Ishikawa (cell line): ENCODE measurements at regions not wholly inside any gene's neighbourhood (a gene's known extent, or its start where the extent isn't known, plus 50 kb on each side); places are given as distances from the start of the nearest gene placed in this dataset.

Source experiments
- CEBPB ChIP-seq: IDR thresholded peaks from 2 replicates; pipeline ENCODE4 v1.6.1; 2012
- CREB1 ChIP-seq: IDR thresholded peaks from 2 replicates; pipeline ENCODE4 v1.6.1; 2012; ENCODE audit warnings: low read depth
- EGR1 ChIP-seq: IDR thresholded peaks from 2 replicates; pipeline ENCODE4 v1.6.1; 2012
- EP300 ChIP-seq: IDR thresholded peaks from 2 replicates; pipeline ENCODE4 v1.6.1; 2012; ENCODE audit warnings: borderline replicate concordance
- FOXM1 ChIP-seq: IDR thresholded peaks from 2 replicates; pipeline ENCODE4 v1.6.1; 2012; ENCODE audit warnings: low read depth, borderline replicate concordance
- MAX ChIP-seq: IDR thresholded peaks from 2 replicates; pipeline ENCODE4 v1.6.1; 2012
- NFIC ChIP-seq: IDR thresholded peaks from 2 replicates; pipeline ENCODE4 v1.6.1; 2012
- RAD21 ChIP-seq: IDR thresholded peaks from 2 replicates; pipeline ENCODE4 v1.6.1; 2012; ENCODE audit warnings: low read depth
- REST ChIP-seq: IDR thresholded peaks from 2 replicates; pipeline ENCODE4 v1.6.1; 2012; ENCODE audit warnings: low read depth, mild to moderate bottlenecking
- TAF1 ChIP-seq: IDR thresholded peaks from 2 replicates; pipeline ENCODE4 v1.6.1; 2012; ENCODE audit warnings: low read depth, mild to moderate bottlenecking
- TCF12 ChIP-seq: IDR thresholded peaks from 2 replicates; pipeline ENCODE4 v1.6.1; 2012; ENCODE audit warnings: low read depth
- TEAD4 ChIP-seq: IDR thresholded peaks from 2 replicates; pipeline ENCODE4 v1.6.1; 2012
- USF1 ChIP-seq: IDR thresholded peaks from 2 replicates; pipeline ENCODE4 v1.6.1; 2012
- YY1 ChIP-seq: IDR thresholded peaks from 2 replicates; pipeline ENCODE4 v1.6.1; 2012; ENCODE audit warnings: low read depth
- ZBTB7A ChIP-seq: IDR thresholded peaks from 2 replicates; pipeline ENCODE4 v1.6.1; 2012; ENCODE audit warnings: low read depth

- TF ChIP-seq YY1 (no peak), REST (no peak), FOXM1 (no peak), CREB1 (no peak), CEBPB (no peak), TEAD4 (no peak), USF1 (no peak), ZBTB7A (no peak), RAD21 (no peak), MAX (no peak), TAF1 (no peak), NFIC (no peak), TCF12 (no peak), EGR1 (no peak), EP300 (no peak)
These were observed 59.4 kb upstream of the PLAC1 start for GRCh38 chrX:134717698-134718097.

GRCh38 chrX:134716620-134717012 is 58.3 kb upstream of the PLAC1 start:
- no peak for TF ChIP-seq REST
- TF ChIP-seq EGR1: no peak
- TF ChIP-seq EP300: no peak
- TF ChIP-seq CEBPB: no peak
- TF ChIP-seq ZBTB7A: no peak
- TF ChIP-seq USF1: no peak

GRCh38 chrX:134715930-134716619 is 57.8 kb upstream of the PLAC1 start:
- TF ChIP-seq REST (no peak), NFIC (no peak), MAX (no peak), USF1 (no peak), EP300 (no peak), TCF12 (no peak), FOXM1 (no peak), EGR1 (no peak), TEAD4 (no peak), TAF1 (no peak)

GRCh38 chrX:134714633-134715110 is 56.4 kb upstream of the PLAC1 start:
- TF ChIP-seq MAX: no peak
- no peak for TF ChIP-seq FOXM1
- TF ChIP-seq REST: no peak
- TF ChIP-seq ZBTB7A: no peak
- no peak for TF ChIP-seq TEAD4
- TF ChIP-seq USF1: no peak
- no peak for TF ChIP-seq EP300
- TF ChIP-seq TCF12: no peak
- no peak for TF ChIP-seq CREB1
- TF ChIP-seq YY1: no peak
- TF ChIP-seq NFIC: no peak
- no peak for TF ChIP-seq RAD21
